Vagina (tissue), 2 donors: ENCODE measurements at regions not wholly inside any gene's neighbourhood (a gene's known extent, or its start where the extent isn't known, plus 50 kb on each side); places are given as distances from the start of the nearest gene placed in this dataset.

Experiments
- CTCF ChIP-seq, 3 experiments: fragments of 450-650 bp in 2 of 3; fragments of 200-600 bp in 1 of 3; sonication (generic) in 1 of 3; IDR thresholded peaks; one replicate each; pipeline ENCODE4 v1.5.1; 2017 to 2019; ENCODE audit warnings: antibody characterized with exemption in 3 of 3, mild to moderate bottlenecking in 2 of 3, moderate library complexity in 2 of 3
- POLR2A ChIP-seq, 2 donors: fragments of 450-650 bp; IDR thresholded peaks; one replicate each; pipeline ENCODE4 v1.6.1; 2017; ENCODE audit warnings: antibody characterized with exemption in 2 of 2, mild to moderate bottlenecking in 2 of 2, moderate library complexity in 2 of 2

GRCh38 chr4:106430797-106431196 is 62.2 kb upstream of the GIMD1 start:
- TF ChIP-seq POLR2A (IDR thresholded peaks at IDR 0.05) (no peak), CTCF (IDR thresholded peaks at IDR 0.05) (no peak)
